Neuronal stem cell (in vitro differentiated cells): ENCODE measurements at regions not wholly inside any gene's neighbourhood (a gene's known extent, or its start where the extent isn't known, plus 50 kb on each side); places are given as distances from the start of the nearest gene placed in this dataset.

Experiments
- DNase-seq: peaks from one replicate; pipeline ENCODE4 v3.0.0-alpha.2; 2013; ENCODE audit warnings: low spot score
- H2AFZ ChIP-seq: one replicate; pipeline ENCODE4 v1.6.1; 2013; ENCODE audit warnings: mild to moderate bottlenecking, low read length, inconsistent platforms
- H2AK5ac ChIP-seq: 2 replicates; pipeline ENCODE4 v1.6.1; 2013; ENCODE audit warnings: low read depth, mild to moderate bottlenecking, inconsistent platforms, low read length, moderate library complexity, mixed read lengths
- H2BK120ac ChIP-seq: 2 replicates; pipeline ENCODE4 v1.6.1; 2013; ENCODE audit warnings: low read depth, mild to moderate bottlenecking, inconsistent platforms, low read length, moderate library complexity, mixed read lengths
- H2BK12ac ChIP-seq: one replicate; pipeline ENCODE4 v1.6.1; 2013; ENCODE audit warnings: low read length, inconsistent platforms
- H2BK15ac ChIP-seq: 2 replicates; pipeline ENCODE4 v1.6.1; 2013; ENCODE audit warnings: mild to moderate bottlenecking, low read length, inconsistent platforms, mixed read lengths
- H2BK5ac ChIP-seq: one replicate; pipeline ENCODE4 v1.6.1; 2013; ENCODE audit warnings: inconsistent platforms, mild to moderate bottlenecking, low read length, moderate library complexity
- H3K14ac ChIP-seq: one replicate; pipeline ENCODE4 v1.6.1; 2013; ENCODE audit warnings: low read length, inconsistent platforms
- H3K18ac ChIP-seq: 2 replicates; pipeline ENCODE4 v1.6.1; 2013; ENCODE audit warnings: low read length, inconsistent platforms
- H3K23ac ChIP-seq: 2 replicates; pipeline ENCODE4 v1.6.1; 2013; ENCODE audit warnings: low read depth, mild to moderate bottlenecking, mixed read lengths, low read length, inconsistent platforms; ENCODE audit not compliant: poor library complexity
- H3K27ac ChIP-seq: replicated peaks from 3 replicates; pipeline ENCODE4 v1.5.1; 2013; ENCODE audit warnings: low read length, inconsistent platforms
- H3K27me3 ChIP-seq, 3 experiments: 2 replicates each; pipeline ENCODE4 v1.6.1; 2013; ENCODE audit warnings: low read length in 3 of 3, mild to moderate bottlenecking in 2 of 3, inconsistent platforms in 1 of 3, low read depth in 1 of 3, mixed read lengths in 1 of 3, moderate library complexity in 1 of 3; ENCODE audit not compliant: control insufficient read depth in 3 of 3, insufficient read depth in 3 of 3
- H3K36me3 ChIP-seq, 2 donors: replicated peaks in 1 of 2; 2 replicates each; pipeline ENCODE4 v1.6.1; 2013; ENCODE audit warnings: low read length in 2 of 2; ENCODE audit not compliant: control insufficient read depth in 2 of 2, insufficient read depth in 2 of 2
- H3K4ac ChIP-seq: 2 replicates; pipeline ENCODE4 v1.6.1; 2013; ENCODE audit warnings: inconsistent platforms, mild to moderate bottlenecking, low read length, moderate library complexity
- H3K4me1 ChIP-seq, 2 donors: 1 replicate in 1 of 2; 2 replicates in 1 of 2; pipeline ENCODE4 v1.6.1; 2013; ENCODE audit warnings: low read length in 2 of 2, low read depth in 1 of 2; ENCODE audit not compliant: control insufficient read depth in 2 of 2, insufficient read depth in 1 of 2
- H3K4me2 ChIP-seq: one replicate; pipeline ENCODE4 v1.6.1; 2013; ENCODE audit warnings: mild to moderate bottlenecking, low read length, inconsistent platforms; ENCODE audit not compliant: insufficient read depth, poor library complexity, severe bottlenecking
- H3K4me3 ChIP-seq, 2 donors: 2 replicates each; pipeline ENCODE4 v1.5.1; 2013; ENCODE audit warnings: low read length in 2 of 2, mild to moderate bottlenecking in 2 of 2, inconsistent platforms in 1 of 2, moderate library complexity in 1 of 2
- H3K79me1 ChIP-seq: one replicate; pipeline ENCODE4 v1.6.1; 2013; ENCODE audit warnings: low read depth, mild to moderate bottlenecking, inconsistent platforms, low read length, moderate library complexity
- H3K9ac ChIP-seq: one replicate; pipeline ENCODE4 v1.6.1; 2013; ENCODE audit warnings: mild to moderate bottlenecking, low read depth, low read length, inconsistent platforms; ENCODE audit not compliant: poor library complexity
- H3K9me3 ChIP-seq, 2 donors: replicated peaks in 1 of 2; 2 replicates each; pipeline versions ENCODE3 to v1.6.1; 2013; ENCODE audit warnings: low read length in 2 of 2, mild to moderate bottlenecking in 2 of 2, inconsistent platforms in 1 of 2, low read depth in 1 of 2, mixed read lengths in 1 of 2, moderate library complexity in 1 of 2; ENCODE audit not compliant: control insufficient read depth in 2 of 2, insufficient read depth in 1 of 2
- H4K8ac ChIP-seq: one replicate; pipeline ENCODE4 v1.6.1; 2013; ENCODE audit warnings: low read depth, mild to moderate bottlenecking, inconsistent platforms, low read length, moderate library complexity
- H4K91ac ChIP-seq: one replicate; pipeline ENCODE4 v1.6.1; 2013; ENCODE audit warnings: low read length, low read depth, mild to moderate bottlenecking, inconsistent platforms; ENCODE audit not compliant: poor library complexity
- WGBS, 2 donors: extraction: QIAGEN DNeasy Blood & Tissue Kit; methylation state at CpG; one replicate each; pipeline ENCODE4 v1.1.7; 2013; ENCODE audit warnings: missing lambda C conversion rate in 2 of 2, mixed read lengths in 1 of 2; ENCODE audit not compliant: insufficient read length in 2 of 2, insufficient replicate concordance in 1 of 2; ENCODE audit errors: extremely low coverage in 2 of 2; 5-methylcytosine and 5-hydroxymethylcytosine counted together

GRCh38 chr21:28458446-28458845, 534.2 kb downstream of the LTN1 start:
- no peaks in the 10 kb centered on the region for H3K9me3 ChIP-seq
- WGBS, 2 donors, result no CpG with 5 or more reads among the region's 1 CpG
- H3K14ac ChIP-seq, result no peak overlapping the region
- H4K8ac ChIP-seq, result no peak overlapping the region
- no peak overlapping the region for H4K91ac ChIP-seq
- H3K36me3 ChIP-seq, result no peaks in the 10 kb centered on the region
- H3K4me3 ChIP-seq, result no peak overlapping the region
- no peak overlapping the region for H3K18ac ChIP-seq
- no peak overlapping the region for H2BK5ac ChIP-seq
- H3K27me3 ChIP-seq, result no peaks in the 10 kb centered on the region
- no peak overlapping the region for H2AFZ ChIP-seq
- no peak overlapping the region for H3K4ac ChIP-seq
- no peak overlapping the region for H2BK15ac ChIP-seq
- H2AK5ac ChIP-seq, result no peak overlapping the region
- H3K4me2 ChIP-seq, result no peak overlapping the region
- no peak overlapping the region for H3K27ac ChIP-seq
- no peaks in the 10 kb centered on the region for H3K4me1 ChIP-seq
- no peak overlapping the region for H3K23ac ChIP-seq
- H2BK120ac ChIP-seq, result no peak overlapping the region
- no peak overlapping the region for H2BK12ac ChIP-seq
- H3K79me1 ChIP-seq, result no peaks in the 10 kb centered on the region
- no peak overlapping the region for H3K9ac ChIP-seq
- DNase-seq, result no peak

GRCh38 chr21:28455253-28455600, 537.5 kb downstream of the LTN1 start:
- no peak overlapping the region for H2BK120ac ChIP-seq
- H4K91ac ChIP-seq, result no peak overlapping the region
- H3K4ac ChIP-seq, result no peak overlapping the region
- H3K18ac ChIP-seq, result no peak overlapping the region
- H2BK12ac ChIP-seq, result no peak overlapping the region
- no peak overlapping the region for H2BK5ac ChIP-seq
- H3K23ac ChIP-seq, result no peak overlapping the region
- H3K14ac ChIP-seq, result no peak overlapping the region
- H2BK15ac ChIP-seq, result no peak overlapping the region
- no peaks in the 10 kb centered on the region for H3K4me1 ChIP-seq
- DNase-seq, result no peak
- no peak overlapping the region for H3K4me3 ChIP-seq
- no peaks in the 10 kb centered on the region for H3K27me3 ChIP-seq
- WGBS, 2 donors, result no CpG with 5 or more reads among the region's 4 CpGs
- H4K8ac ChIP-seq, result no peak overlapping the region
- H2AFZ ChIP-seq, result no peak overlapping the region
- no peaks in the 10 kb centered on the region for H3K79me1 ChIP-seq
- H3K9me3 ChIP-seq, result no peaks in the 10 kb centered on the region
- no peaks in the 10 kb centered on the region for H3K36me3 ChIP-seq
- no peak overlapping the region for H3K4me2 ChIP-seq
- no peak overlapping the region for H3K9ac ChIP-seq
- H3K27ac ChIP-seq, result no peak overlapping the region
- no peak overlapping the region for H2AK5ac ChIP-seq

GRCh38 chr21:28454564-28455252, 538.0 kb downstream of the LTN1 start:
- Histone ChIP-seq H3K4me3 (no peak overlapping the region), H2AFZ (no peak overlapping the region), H3K9me3 (no peaks in the 10 kb centered on the region), H4K91ac (no peak overlapping the region), H3K9ac (no peak overlapping the region), H3K14ac (no peak overlapping the region), H3K4me1 (no peaks in the 10 kb centered on the region), H3K23ac (no peak overlapping the region), H3K36me3 (no peaks in the 10 kb centered on the region), H3K4me2 (no peak overlapping the region), H3K27ac (no peak overlapping the region), H2AK5ac (no peak overlapping the region), H2BK5ac (no peak overlapping the region), H3K4ac (no peak overlapping the region), H4K8ac (no peak overlapping the region), H2BK15ac (no peak overlapping the region), H3K27me3 (no peaks in the 10 kb centered on the region), H2BK12ac (no peak overlapping the region), H2BK120ac (no peak overlapping the region), H3K18ac (no peak overlapping the region), H3K79me1 (no peaks in the 10 kb centered on the region)
- WGBS, 2 donors, result no CpG with 5 or more reads among the region's 2 CpGs
- no peak for DNase-seq

- no CpG with 5 or more reads among the region's 1 CpG for WGBS, 2 donors
- H3K27me3 ChIP-seq, result no peaks in the 10 kb centered on the region
- H4K91ac ChIP-seq, result no peak overlapping the region
- no peak overlapping the region for H2BK15ac ChIP-seq
- no peak overlapping the region for H2BK120ac ChIP-seq
- H3K9ac ChIP-seq, result no peak overlapping the region
- no peaks in the 10 kb centered on the region for H3K4me1 ChIP-seq
- DNase-seq, result no peak
- H2BK5ac ChIP-seq, result no peak overlapping the region
- no peaks in the 10 kb centered on the region for H3K9me3 ChIP-seq
- no peak overlapping the region for H2AFZ ChIP-seq
- H3K4me3 ChIP-seq, result no peak overlapping the region
- H4K8ac ChIP-seq, result no peak overlapping the region
- no peak overlapping the region for H2BK12ac ChIP-seq
- H3K36me3 ChIP-seq, result no peaks in the 10 kb centered on the region
- no peak overlapping the region for H3K4ac ChIP-seq
- H3K27ac ChIP-seq, result no peak overlapping the region
- no peak overlapping the region for H2AK5ac ChIP-seq
- H3K4me2 ChIP-seq, result no peak overlapping the region
- H3K79me1 ChIP-seq, result no peaks in the 10 kb centered on the region
- no peak overlapping the region for H3K14ac ChIP-seq
- H3K23ac ChIP-seq, result no peak overlapping the region
- H3K18ac ChIP-seq, result no peak overlapping the region
Measured at GRCh38 chr21:28447462-28447861, 545.2 kb downstream of the LTN1 start.
